ENCODE measurements at regions not wholly inside any gene's neighbourhood (a gene's known extent, or its start where the extent isn't known, plus 50 kb on each side); places are given as distances from the start of the nearest gene placed in this dataset.
"Not testable (repeated sequence)": the region's sequence is repeated elsewhere in the genome, so short reads cannot be mapped to it uniquely, and the experiment has no call there.

GRCh38 chr5:89208811-89209210, 325.8 kb upstream of the MEF2C start:
- Mint-ChIP-seq H3K27ac (no peak overlapping the region), H3K4me3 (no peak overlapping the region), H3K9me3 (no peaks in the 10 kb centered on the region), H3K4me1 (peaks cover 2% of the 10 kb centered on the region), H3K27me3 (no peaks in the 10 kb centered on the region), H3K36me3 (no peaks in the 10 kb centered on the region)
- DNase-seq: no peak

- no peak overlapping the region for H3K27ac Mint-ChIP-seq
- H3K9me3 Mint-ChIP-seq: no peaks in the 10 kb centered on the region
- DNase-seq: no peak
- H3K27me3 Mint-ChIP-seq: no peaks in the 10 kb centered on the region
- H3K4me3 Mint-ChIP-seq: no peak overlapping the region
- no peaks in the 10 kb centered on the region for H3K36me3 Mint-ChIP-seq
- peaks cover 2% of the 10 kb centered on the region for H3K4me1 Mint-ChIP-seq
Observed at GRCh38 chr5:89208392-89208791, 325.4 kb upstream of the MEF2C start.

- Mint-ChIP-seq H3K36me3 (no peaks in the 10 kb centered on the region), H3K9me3 (peaks cover 6% of the 10 kb centered on the region), H3K4me3 (no peak overlapping the region), H3K27me3 (no peaks in the 10 kb centered on the region), H3K4me1 (no peaks in the 10 kb centered on the region), H3K27ac (no peak overlapping the region)
- DNase-seq: no peak
Observed at GRCh38 chr5:89204756-89205155, 321.8 kb upstream of the MEF2C start.

GRCh38 chr5:89203611-89204010, 320.6 kb upstream of the MEF2C start:
- Mint-ChIP-seq H3K4me3 (no peak overlapping the region), H3K9me3 (peaks cover 14% of the 10 kb centered on the region), H3K27ac (no peak overlapping the region), H3K4me1 (no peaks in the 10 kb centered on the region), H3K27me3 (no peaks in the 10 kb centered on the region), H3K36me3 (no peaks in the 10 kb centered on the region)
- DNase-seq: no peak

GRCh38 chr5:89200899-89201298, 317.9 kb upstream of the MEF2C start:
- Mint-ChIP-seq H3K9me3 (peaks cover 16% of the 10 kb centered on the region), H3K4me3 (no peak overlapping the region), H3K36me3 (peaks cover 2% of the 10 kb centered on the region), H3K4me1 (no peaks in the 10 kb centered on the region), H3K27me3 (no peaks in the 10 kb centered on the region), H3K27ac (no peak overlapping the region)
- DNase-seq: no peak

GRCh38 chr5:89199306-89199705, 316.3 kb upstream of the MEF2C start:
- no peaks in the 10 kb centered on the region for H3K27me3 Mint-ChIP-seq
- no peaks in the 10 kb centered on the region for H3K4me1 Mint-ChIP-seq
- H3K4me3 Mint-ChIP-seq: no peak overlapping the region
- peaks cover 22% of the 10 kb centered on the region for H3K9me3 Mint-ChIP-seq
- H3K27ac Mint-ChIP-seq: no peak overlapping the region
- DNase-seq: no peak
- H3K36me3 Mint-ChIP-seq: peaks cover 2% of the 10 kb centered on the region

- no peak for DNase-seq
- H3K9me3 Mint-ChIP-seq: peaks cover 11% of the 10 kb centered on the region
- no peak overlapping the region for H3K4me3 Mint-ChIP-seq
- H3K4me1 Mint-ChIP-seq: no peaks in the 10 kb centered on the region
- no peak overlapping the region for H3K27ac Mint-ChIP-seq
- no peaks in the 10 kb centered on the region for H3K36me3 Mint-ChIP-seq
- no peaks in the 10 kb centered on the region for H3K27me3 Mint-ChIP-seq
Observed at GRCh38 chr5:89191374-89191773, 308.4 kb upstream of the MEF2C start.

GRCh38 chr5:89190515-89191265, 307.7 kb upstream of the MEF2C start:
- Mint-ChIP-seq H3K27ac (no peak overlapping the region), H3K9me3 (peaks cover 11% of the 10 kb centered on the region), H3K4me3 (no peak overlapping the region), H3K36me3 (no peaks in the 10 kb centered on the region), H3K4me1 (no peaks in the 10 kb centered on the region), H3K27me3 (no peaks in the 10 kb centered on the region)
- DNase-seq: no peak

GRCh38 chr5:89187883-89188465, 305.0 kb upstream of the MEF2C start:
- H3K4me3 Mint-ChIP-seq: no peak overlapping the region
- H3K27ac Mint-ChIP-seq: no peak overlapping the region
- DNase-seq: no peak
- no peaks in the 10 kb centered on the region for H3K4me1 Mint-ChIP-seq
- no peaks in the 10 kb centered on the region for H3K36me3 Mint-ChIP-seq
- H3K27me3 Mint-ChIP-seq: no peaks in the 10 kb centered on the region
- peaks cover 2% of the 10 kb centered on the region for H3K9me3 Mint-ChIP-seq

GRCh38 chr5:89187268-89187667, 304.3 kb upstream of the MEF2C start:
- Mint-ChIP-seq H3K36me3 (no peaks in the 10 kb centered on the region), H3K9me3 (peaks cover 2% of the 10 kb centered on the region), H3K4me1 (no peaks in the 10 kb centered on the region), H3K27ac (no peak overlapping the region), H3K4me3 (no peak overlapping the region), H3K27me3 (no peaks in the 10 kb centered on the region)
- no peak for DNase-seq

- no peaks in the 10 kb centered on the region for H3K4me1 Mint-ChIP-seq
- no peak overlapping the region for H3K27ac Mint-ChIP-seq
- H3K27me3 Mint-ChIP-seq: no peaks in the 10 kb centered on the region
- H3K36me3 Mint-ChIP-seq: no peaks in the 10 kb centered on the region
- H3K4me3 Mint-ChIP-seq: no peak overlapping the region
- H3K9me3 Mint-ChIP-seq: no peaks in the 10 kb centered on the region
- DNase-seq: no peak
Observed at GRCh38 chr5:89181546-89181945, 298.6 kb upstream of the MEF2C start.

GRCh38 chr5:89179731-89180130, 296.7 kb upstream of the MEF2C start:
- Mint-ChIP-seq H3K4me1 (no peaks in the 10 kb centered on the region), H3K9me3 (no peaks in the 10 kb centered on the region), H3K4me3 (no peak overlapping the region)

GRCh38 chr5:89178541-89178940, 295.6 kb upstream of the MEF2C start:
- DNase-seq: no peak
- no peak overlapping the region for H3K4me3 Mint-ChIP-seq
- H3K27ac Mint-ChIP-seq: no peak overlapping the region
- H3K36me3 Mint-ChIP-seq: no peaks in the 10 kb centered on the region
- H3K9me3 Mint-ChIP-seq: no peaks in the 10 kb centered on the region
- H3K4me1 Mint-ChIP-seq: no peaks in the 10 kb centered on the region
- no peaks in the 10 kb centered on the region for H3K27me3 Mint-ChIP-seq

More at GRCh38 chr5:89179731-89180130, 296.7 kb upstream of the MEF2C start:
- no peak overlapping the region for H3K27ac Mint-ChIP-seq
- H3K36me3 Mint-ChIP-seq: no peaks in the 10 kb centered on the region
- H3K27me3 Mint-ChIP-seq: no peaks in the 10 kb centered on the region
- no peak for DNase-seq

- Mint-ChIP-seq H3K4me1 (no peaks in the 10 kb centered on the region), H3K36me3 (no peaks in the 10 kb centered on the region), H3K9me3 (no peaks in the 10 kb centered on the region), H3K27me3 (no peaks in the 10 kb centered on the region), H3K4me3 (no peak overlapping the region), H3K27ac (no peak overlapping the region)
- no peak for DNase-seq
Observed at GRCh38 chr5:89173528-89173927, 290.5 kb upstream of the MEF2C start.

- Mint-ChIP-seq H3K36me3 (peaks cover 1% of the 10 kb centered on the region), H3K4me3 (no peak overlapping the region), H3K4me1 (no peaks in the 10 kb centered on the region), H3K27me3 (no peaks in the 10 kb centered on the region), H3K27ac (no peak overlapping the region), H3K9me3 (peaks cover 2% of the 10 kb centered on the region)
- DNase-seq: no peak
Observed at GRCh38 chr5:89168766-89169165, 285.8 kb upstream of the MEF2C start.

GRCh38 chr5:89164703-89165102, 281.7 kb upstream of the MEF2C start:
- not testable (repeated sequence) for H3K36me3 Mint-ChIP-seq, H3K4me3 Mint-ChIP-seq, H3K4me1 Mint-ChIP-seq, H3K9me3 Mint-ChIP-seq, H3K27ac Mint-ChIP-seq, DNase-seq, H3K27me3 Mint-ChIP-seq
